ENCODE measurements at regions not wholly inside any gene's neighbourhood (a gene's known extent, or its start where the extent isn't known, plus 50 kb on each side); places are given as distances from the start of the nearest gene placed in this dataset.

DNA sequence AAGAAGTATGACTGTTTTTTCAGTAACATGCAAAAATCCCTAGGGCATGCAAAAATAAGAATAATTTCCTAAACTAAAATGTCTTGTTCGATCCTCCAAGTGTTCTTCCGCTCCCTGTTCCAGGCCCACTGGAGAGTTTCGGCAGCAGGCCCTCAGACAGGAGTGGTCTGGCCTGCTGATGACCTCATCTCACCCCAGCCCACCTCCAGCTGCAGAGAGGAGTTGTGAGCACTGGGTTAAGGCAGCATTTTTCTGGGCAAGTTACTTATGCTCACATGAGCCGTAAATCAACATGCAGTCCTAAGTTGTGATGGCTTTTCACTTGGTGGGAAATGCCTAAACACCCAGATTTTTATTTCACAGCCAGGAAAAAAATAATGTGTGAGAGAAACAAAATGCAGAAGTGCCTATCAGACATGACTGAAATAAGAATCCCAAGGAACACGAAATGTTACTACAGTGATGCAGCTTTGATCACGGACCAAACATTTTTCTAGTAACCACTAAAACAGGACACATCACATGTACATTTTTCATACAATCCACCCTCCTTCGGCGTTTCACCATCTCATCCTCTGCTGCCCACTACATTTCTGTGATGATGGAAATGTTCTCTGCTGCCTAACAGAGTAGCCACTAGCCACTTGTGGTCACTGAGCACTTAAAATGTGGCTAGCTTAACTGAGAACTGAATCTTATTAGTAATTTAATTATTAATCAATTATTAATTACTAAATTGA is 153.3 kb upstream of the TBL1X start:
- TF ChIP-seq EP300 (IDR thresholded peaks at IDR 0.05), result no peak
- TF ChIP-seq, protein P1, sequence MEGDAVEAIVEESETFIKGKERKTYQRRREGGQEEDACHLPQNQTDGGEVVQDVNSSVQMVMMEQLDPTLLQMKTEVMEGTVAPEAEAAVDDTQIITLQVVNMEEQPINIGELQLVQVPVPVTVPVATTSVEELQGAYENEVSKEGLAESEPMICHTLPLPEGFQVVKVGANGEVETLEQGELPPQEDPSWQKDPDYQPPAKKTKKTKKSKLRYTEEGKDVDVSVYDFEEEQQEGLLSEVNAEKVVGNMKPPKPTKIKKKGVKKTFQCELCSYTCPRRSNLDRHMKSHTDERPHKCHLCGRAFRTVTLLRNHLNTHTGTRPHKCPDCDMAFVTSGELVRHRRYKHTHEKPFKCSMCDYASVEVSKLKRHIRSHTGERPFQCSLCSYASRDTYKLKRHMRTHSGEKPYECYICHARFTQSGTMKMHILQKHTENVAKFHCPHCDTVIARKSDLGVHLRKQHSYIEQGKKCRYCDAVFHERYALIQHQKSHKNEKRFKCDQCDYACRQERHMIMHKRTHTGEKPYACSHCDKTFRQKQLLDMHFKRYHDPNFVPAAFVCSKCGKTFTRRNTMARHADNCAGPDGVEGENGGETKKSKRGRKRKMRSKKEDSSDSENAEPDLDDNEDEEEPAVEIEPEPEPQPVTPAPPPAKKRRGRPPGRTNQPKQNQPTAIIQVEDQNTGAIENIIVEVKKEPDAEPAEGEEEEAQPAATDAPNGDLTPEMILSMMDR (IDR thresholded peaks at IDR 0.05), result no peak
- no peak for TF ChIP-seq POLR2A (IDR thresholded peaks at IDR 0.05)

Measured in suprapubic skin (tissue), 3 donors.